Endodermal cell (in vitro differentiated cells): ENCODE measurements at regions not wholly inside any gene's neighbourhood (a gene's known extent, or its start where the extent isn't known, plus 50 kb on each side); places are given as distances from the start of the nearest gene placed in this dataset.
"Not testable (repeated sequence)": the region's sequence is repeated elsewhere in the genome, so short reads cannot be mapped to it uniquely, and the experiment has no call there.

ENCODE experiments used
- DNase-seq: peaks from one replicate; pipeline ENCODE4 v3.0.0-alpha.2; 2017
- H3K27ac ChIP-seq: 2 replicates; pipeline ENCODE4 v1.5.1; 2013; ENCODE audit warnings: mild to moderate bottlenecking, low read depth, low read length, moderate library complexity
- H3K27me3 ChIP-seq: 2 replicates; pipeline ENCODE4 v1.6.1; 2013; ENCODE audit warnings: mild to moderate bottlenecking, low read length, moderate library complexity; ENCODE audit not compliant: insufficient read depth, control insufficient read depth, poor library complexity, severe bottlenecking
- H3K36me3 ChIP-seq: 2 replicates; pipeline ENCODE4 v1.7.0; 2013; ENCODE audit warnings: mild to moderate bottlenecking, low read length, moderate library complexity; ENCODE audit not compliant: control insufficient read depth, insufficient read depth
- H3K4me1 ChIP-seq: one replicate; pipeline ENCODE4 v1.7.0; 2013; ENCODE audit warnings: low read length; ENCODE audit not compliant: control insufficient read depth, insufficient read depth
- H3K4me3 ChIP-seq: 2 replicates; pipeline ENCODE4 v1.5.1; 2013; ENCODE audit warnings: mild to moderate bottlenecking, low read length, moderate library complexity
- H3K9ac ChIP-seq: 2 replicates; pipeline ENCODE4 v1.6.1; 2013; ENCODE audit warnings: mild to moderate bottlenecking, low read length, moderate library complexity; ENCODE audit not compliant: poor library complexity, severe bottlenecking; ENCODE audit errors: extremely low read depth
- H3K9me3 ChIP-seq: 2 replicates; pipeline ENCODE4 v1.6.1; 2013; ENCODE audit warnings: mild to moderate bottlenecking, low read length, moderate library complexity; ENCODE audit not compliant: control insufficient read depth
- H3K27ac Mint-ChIP-seq: 2 replicates; pipeline ENCODE4 v1.8.0; 2020; ENCODE audit warnings: mixed read lengths
- H3K27me3 Mint-ChIP-seq: 2 replicates; pipeline ENCODE4 v1.8.0; 2021; ENCODE audit warnings: mild to moderate bottlenecking, mixed read lengths; ENCODE audit not compliant: insufficient read depth
- H3K36me3 Mint-ChIP-seq: 2 replicates; pipeline ENCODE4 v1.8.0; 2020; ENCODE audit warnings: low read depth, mixed read lengths
- H3K4me1 Mint-ChIP-seq: 2 replicates; pipeline ENCODE4 v1.8.0; 2020; ENCODE audit warnings: mixed read lengths
- H3K4me3 Mint-ChIP-seq: 2 replicates; pipeline ENCODE4 v1.8.0; 2020; ENCODE audit warnings: mild to moderate bottlenecking, moderate library complexity, mixed read lengths
- H3K9me3 Mint-ChIP-seq: 2 replicates; pipeline ENCODE4 v1.8.0; 2020; ENCODE audit warnings: mild to moderate bottlenecking, mixed read lengths
- CTCF ChIP-seq: fragments of 200-600 bp; sonication (generic); conservative IDR thresholded peaks from 2 replicates; pipeline ENCODE4 v1.5.0; 2021; ENCODE audit warnings: antibody characterized with exemption, mild to moderate bottlenecking
- WGBS, 2 experiments: methylation state at CpG; one replicate each; pipeline versions ENCODE4 v1.1.5 to v1.1.7; 2013; ENCODE audit warnings: missing lambda C conversion rate in 2 of 2, mixed read lengths in 1 of 2; ENCODE audit not compliant: insufficient coverage in 1 of 2, insufficient read length in 1 of 2; 5-methylcytosine and 5-hydroxymethylcytosine counted together

GRCh38 chr3:18526667-18527066 is 101.5 kb upstream of the SATB1 start:
- Histone ChIP-seq H3K4me3 (no peak overlapping the region), H3K27me3 (no peaks in the 10 kb centered on the region), H3K9me3 (no peaks in the 10 kb centered on the region), H3K27ac (no peak overlapping the region), H3K9ac (no peak overlapping the region), H3K4me1 (no peaks in the 10 kb centered on the region), H3K36me3 (no peaks in the 10 kb centered on the region)
- Mint-ChIP-seq H3K4me1 (peaks cover 10% of the 10 kb centered on the region), H3K4me3 (no peak overlapping the region), H3K27me3 (peaks cover 2% of the 10 kb centered on the region), H3K9me3 (peaks cover 19% of the 10 kb centered on the region), H3K36me3 (no peaks in the 10 kb centered on the region), H3K27ac (no peak overlapping the region)
- DNase-seq = no peak
- TF ChIP-seq CTCF = no peak

- H3K27me3 ChIP-seq, H3K36me3 Mint-ChIP-seq, H3K36me3 ChIP-seq, H3K9me3 ChIP-seq, H3K9me3 Mint-ChIP-seq, H3K9ac ChIP-seq, H3K4me1 ChIP-seq, DNase-seq, H3K27me3 Mint-ChIP-seq, H3K27ac ChIP-seq: not testable (repeated sequence)
- Mint-ChIP-seq H3K27ac (peak overlapping the region; percentile 92), H3K4me1 (peaks cover 15% of the 10 kb centered on the region), H3K4me3 (peak overlapping the region; percentile 61)
- 70 to 79% methylated on average over 14 to 16 of the region's 19 CpGs for WGBS, 2 experiments
- H3K4me3 ChIP-seq = peak overlapping the region; percentile 30
Measured at GRCh38 chr3:18516170-18516569, 91.0 kb upstream of the SATB1 start.

GRCh38 chr3:18513091-18513490 is 88.0 kb upstream of the SATB1 start:
- no peak for DNase-seq
- peaks cover 15% of the 10 kb centered on the region for H3K4me1 Mint-ChIP-seq
- H3K27ac Mint-ChIP-seq = no peak overlapping the region
- H3K27me3 Mint-ChIP-seq = no peaks in the 10 kb centered on the region
- no peak overlapping the region for H3K27ac ChIP-seq
- H3K36me3 Mint-ChIP-seq = no peaks in the 10 kb centered on the region
- no peak overlapping the region for H3K4me3 ChIP-seq
- H3K36me3 ChIP-seq = no peaks in the 10 kb centered on the region
- H3K9me3 ChIP-seq = no peaks in the 10 kb centered on the region
- no peak overlapping the region for H3K9ac ChIP-seq
- H3K27me3 ChIP-seq = no peaks in the 10 kb centered on the region
- peaks cover 2% of the 10 kb centered on the region for H3K4me1 ChIP-seq
- H3K4me3 Mint-ChIP-seq = no peak overlapping the region
- WGBS, 2 experiments = 94% methylated on average over 2 of the region's 3 CpGs; no CpG with 5 or more reads in 1 of the 2 experiments
- no peak for TF ChIP-seq CTCF
- no peaks in the 10 kb centered on the region for H3K9me3 Mint-ChIP-seq

- Histone ChIP-seq H3K4me1 (peaks cover 2% of the 10 kb centered on the region), H3K27me3 (no peaks in the 10 kb centered on the region), H3K9ac (no peak overlapping the region), H3K4me3 (no peak overlapping the region), H3K27ac (no peak overlapping the region), H3K36me3 (no peaks in the 10 kb centered on the region), H3K9me3 (no peaks in the 10 kb centered on the region)
- H3K4me3 Mint-ChIP-seq = no peak overlapping the region
- DNase-seq = no peak
- no peaks in the 10 kb centered on the region for H3K27me3 Mint-ChIP-seq
- no peaks in the 10 kb centered on the region for H3K9me3 Mint-ChIP-seq
- no peak for TF ChIP-seq CTCF
- H3K4me1 Mint-ChIP-seq = peaks cover 15% of the 10 kb centered on the region
- 90% methylated on average over 1 of the region's 1 CpG; no CpG with 5 or more reads in 1 of the 2 experiments for WGBS, 2 experiments
- no peaks in the 10 kb centered on the region for H3K36me3 Mint-ChIP-seq
- H3K27ac Mint-ChIP-seq = no peak overlapping the region
Measured at GRCh38 chr3:18512007-18512406, 86.9 kb upstream of the SATB1 start.
